ENCODE measurements at regions not wholly inside any gene's neighbourhood (a gene's known extent, or its start where the extent isn't known, plus 50 kb on each side); places are given as distances from the start of the nearest gene placed in this dataset.
"Not testable (repeated sequence)": the region's sequence is repeated elsewhere in the genome, so short reads cannot be mapped to it uniquely, and the experiment has no call there.

GRCh38 chr11:93902921-93903320, 52.5 kb upstream of the VSTM5 start:
- no peak for DNase-seq

GRCh38 chr11:93903989-93904388, 53.6 kb upstream of the VSTM5 start:
- no peak for DNase-seq

GRCh38 chr11:93904716-93905115, 54.3 kb upstream of the VSTM5 start:
- peak; percentile 96 for DNase-seq

GRCh38 chr11:93905384-93905783, 55.0 kb upstream of the VSTM5 start:
- no peak for DNase-seq

GRCh38 chr11:93906486-93906885, 56.1 kb upstream of the VSTM5 start:
- no peak for DNase-seq

- no peak for DNase-seq
Observed at GRCh38 chr11:93907901-93908300, 57.5 kb upstream of the VSTM5 start.

GRCh38 chr11:93908689-93909088, 58.3 kb upstream of the VSTM5 start:
- no peak for DNase-seq

GRCh38 chr11:93917673-93918072, 67.3 kb upstream of the VSTM5 start:
- DNase-seq: no peak

- no peak for DNase-seq
Observed at GRCh38 chr11:93921695-93922468, 71.5 kb upstream of the VSTM5 start.

GRCh38 chr11:93922830-93923229, 72.4 kb upstream of the VSTM5 start:
- DNase-seq: no peak

- not testable (repeated sequence) for DNase-seq
Observed at GRCh38 chr11:93926099-93926498, 75.7 kb upstream of the VSTM5 start.

- DNase-seq: no peak
Observed at GRCh38 chr11:93929407-93929806, 79.0 kb upstream of the VSTM5 start.

- DNase-seq: no peak
Observed at GRCh38 chr11:93933230-93933629, 82.8 kb upstream of the VSTM5 start.

- DNase-seq: peak; percentile 25
Observed at GRCh38 chr11:93935826-93936225, 85.3 kb upstream of the HEPHL1 start.

- no peak for DNase-seq
Observed at GRCh38 chr11:93936460-93936859, 84.7 kb upstream of the HEPHL1 start.

- no peak for DNase-seq
Observed at GRCh38 chr11:93939084-93939760, 81.9 kb upstream of the HEPHL1 start.

- no peak for DNase-seq
Observed at GRCh38 chr11:93940395-93940794, 80.8 kb upstream of the HEPHL1 start.

- no peak for DNase-seq
Observed at GRCh38 chr11:93942176-93942575, 79.0 kb upstream of the HEPHL1 start.

- DNase-seq: no peak
Observed at GRCh38 chr11:93945596-93945995, 75.6 kb upstream of the HEPHL1 start.

- DNase-seq: no peak
Observed at GRCh38 chr11:93952082-93952780, 68.9 kb upstream of the HEPHL1 start.

- no peak for DNase-seq
Observed at GRCh38 chr11:93957397-93957952, 63.7 kb upstream of the HEPHL1 start.

- no peak for DNase-seq
Observed at GRCh38 chr11:93958991-93959390, 62.2 kb upstream of the HEPHL1 start.

GRCh38 chr11:93959663-93960062, 61.5 kb upstream of the HEPHL1 start:
- DNase-seq: no peak

GRCh38 chr11:93963072-93963471, 58.1 kb upstream of the HEPHL1 start:
- DNase-seq: no peak

Data from NCI-H1417 treated with DMSO at 0.1 percent for 48 hours (cell line).